HG03097 (cell line): ENCODE measurements at regions not wholly inside any gene's neighbourhood (a gene's known extent, or its start where the extent isn't known, plus 50 kb on each side); places are given as distances from the start of the nearest gene placed in this dataset.
"Not testable (repeated sequence)": the region's sequence is repeated elsewhere in the genome, so short reads cannot be mapped to it uniquely, and the experiment has no call there.

Source experiments
- ATAC-seq: cut with Tn5 transposase; IDR thresholded peaks from one replicate; pipeline ENCODE4 v1.9.1; 2021; ENCODE audit not compliant: unreplicated experiment, low FRiP score

DNA sequence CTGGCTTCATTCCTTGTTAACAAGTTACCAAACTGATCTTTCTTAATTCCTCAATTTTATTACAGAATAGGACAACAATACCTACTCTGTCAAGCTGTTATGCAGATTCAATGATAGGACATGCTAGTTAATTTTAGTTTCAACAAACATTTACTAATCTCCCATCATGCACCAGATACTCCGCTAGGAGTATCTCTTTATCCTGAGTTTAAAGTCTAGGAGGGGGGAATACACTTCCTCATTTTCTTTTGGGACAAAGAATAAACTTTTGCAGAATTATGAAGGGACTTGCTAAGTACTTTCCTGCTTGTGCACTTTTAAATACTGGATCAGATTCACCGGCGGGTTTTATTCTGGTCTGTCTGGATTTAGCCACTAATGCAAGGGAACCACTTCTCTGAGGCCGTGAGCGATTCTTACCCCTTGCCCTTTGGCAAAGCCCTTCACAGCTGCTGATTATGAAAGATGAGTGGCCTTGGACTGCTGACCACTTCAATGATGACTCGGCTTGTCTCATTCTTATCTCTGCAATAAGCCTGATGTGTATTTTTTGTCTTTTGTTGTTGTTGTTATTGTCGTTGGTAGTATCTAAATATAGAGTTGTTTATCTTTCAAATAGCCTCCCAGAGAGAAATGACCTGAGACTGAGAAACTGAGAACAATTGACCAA, 73.9 kb downstream of the RMI1 start:
- ATAC-seq: no peak

DNA sequence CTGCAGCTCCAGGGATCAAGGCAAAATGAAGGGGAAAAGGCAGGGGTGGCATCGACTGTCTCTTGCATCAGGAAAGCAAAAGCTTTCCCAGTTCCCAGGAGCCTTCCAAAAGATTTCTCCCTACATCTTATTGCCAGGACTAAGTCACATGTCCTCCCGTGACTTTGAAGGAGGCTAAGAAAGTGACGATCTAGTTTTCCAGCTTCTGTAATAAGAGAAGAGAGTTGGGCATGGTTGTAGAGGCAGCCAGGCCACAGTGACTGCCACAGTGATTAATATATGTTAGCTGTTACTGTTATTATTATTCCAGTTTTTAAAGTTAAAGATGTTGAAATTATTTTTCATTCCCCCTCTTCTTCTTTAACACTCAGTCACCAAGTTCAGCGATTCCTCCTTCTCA, 77.1 kb downstream of the RMI1 start:
- ATAC-seq: no peak

DNA sequence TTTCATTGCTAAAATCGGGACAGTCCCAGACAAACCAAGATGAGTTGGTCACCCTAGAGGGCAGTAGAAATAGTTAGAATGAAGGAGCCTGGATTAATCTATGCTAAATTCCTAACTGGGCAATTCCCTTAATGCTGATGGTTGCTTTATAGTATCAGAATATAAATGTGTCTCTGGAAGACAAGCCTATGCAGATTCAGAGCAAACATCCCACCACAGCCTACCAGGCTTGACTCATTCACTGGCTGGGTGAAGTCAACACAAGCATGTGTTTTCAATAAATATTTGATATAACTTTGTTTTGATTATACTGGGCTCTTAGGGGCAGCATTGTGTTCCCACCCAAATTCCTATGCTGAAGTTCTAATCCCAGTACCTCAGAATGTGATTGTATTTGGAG, 79.3 kb downstream of the RMI1 start:
- ATAC-seq: no peak

DNA sequence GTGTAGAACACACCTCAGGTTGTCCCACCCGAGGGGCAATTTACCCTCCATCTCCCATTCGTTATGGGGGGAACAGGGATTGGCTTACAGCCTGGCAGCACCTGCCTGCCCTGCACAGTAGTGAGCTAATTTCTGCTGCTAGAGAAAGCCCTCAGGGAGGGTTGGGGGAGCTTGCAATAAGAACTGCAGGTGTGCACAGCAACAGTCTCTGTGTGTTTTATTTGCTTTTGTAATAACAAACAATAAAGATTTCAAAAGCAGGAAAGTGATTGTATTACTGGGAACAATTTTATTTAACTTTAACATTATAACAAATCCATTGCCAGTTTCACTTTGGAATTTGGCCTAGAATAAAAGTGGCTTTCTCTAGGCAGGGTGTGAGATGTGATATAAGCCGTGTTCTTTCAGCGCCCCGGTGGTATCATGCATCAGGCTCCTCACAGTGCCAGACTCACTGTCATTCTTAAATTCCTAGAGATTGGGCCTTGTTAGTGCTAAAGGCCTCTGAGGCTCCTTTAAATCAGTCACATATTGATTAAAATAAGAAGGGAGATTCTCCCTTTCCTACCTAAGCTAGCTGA, 81.1 kb downstream of the RMI1 start:
- no peak for ATAC-seq

DNA sequence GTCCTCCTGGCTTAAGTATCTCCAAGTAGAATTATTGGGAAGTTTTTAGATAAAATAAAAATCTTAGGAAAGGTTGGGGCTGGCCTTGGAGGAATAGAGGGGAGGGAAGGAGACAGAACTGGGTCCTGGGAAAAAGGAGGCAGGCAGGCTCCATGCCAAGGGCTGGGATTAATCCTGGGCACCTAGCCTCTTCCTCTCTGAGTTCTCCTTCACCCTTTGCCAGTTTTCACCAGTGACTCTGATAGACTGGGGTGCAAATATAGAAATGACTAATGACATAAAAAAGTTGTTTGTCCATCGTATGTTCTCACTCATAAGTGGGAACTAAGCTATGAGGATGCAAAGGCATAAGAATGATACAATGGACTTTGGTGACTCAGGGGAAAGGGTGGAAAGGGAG, 81.9 kb downstream of the RMI1 start:
- no peak for ATAC-seq

DNA sequence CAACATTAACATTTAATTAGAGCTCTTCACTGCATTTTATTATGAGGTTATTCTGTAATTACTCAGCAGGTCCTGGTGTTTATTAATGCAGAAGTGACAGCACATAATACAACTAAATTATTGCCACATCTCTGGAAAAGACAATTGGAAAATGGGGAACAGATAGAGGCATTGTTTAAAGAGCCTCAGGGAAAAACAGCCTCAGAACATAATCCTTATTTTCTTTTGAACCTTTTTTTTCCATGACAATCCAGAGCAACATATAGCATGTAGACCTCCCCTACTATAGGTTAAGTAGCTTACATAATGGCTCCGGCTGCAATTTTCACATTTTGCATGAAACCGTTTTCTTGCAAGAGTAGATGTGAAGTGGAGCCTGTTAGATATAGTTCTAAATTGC, 87.2 kb downstream of the RMI1 start:
- ATAC-seq: no peak

DNA sequence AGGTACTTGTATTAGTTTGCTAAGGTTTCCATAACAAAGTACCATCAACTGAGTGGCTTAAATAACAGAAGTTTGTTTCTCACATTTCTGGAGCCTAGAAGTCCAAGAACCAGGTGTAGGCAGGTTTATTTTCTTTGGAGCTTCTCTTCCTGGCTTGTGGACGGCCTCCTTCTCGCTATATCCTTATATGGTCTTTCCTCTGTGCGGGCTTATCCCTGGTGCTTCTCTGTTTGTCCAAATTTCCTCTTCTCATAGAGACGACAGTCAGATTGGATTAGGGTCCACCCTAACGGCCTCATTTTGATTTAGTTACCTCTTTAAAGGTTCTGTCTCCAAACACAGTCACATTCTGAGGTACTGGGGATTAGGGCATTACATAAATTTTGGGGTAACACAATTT, 88.3 kb downstream of the RMI1 start:
- ATAC-seq: no peak

DNA sequence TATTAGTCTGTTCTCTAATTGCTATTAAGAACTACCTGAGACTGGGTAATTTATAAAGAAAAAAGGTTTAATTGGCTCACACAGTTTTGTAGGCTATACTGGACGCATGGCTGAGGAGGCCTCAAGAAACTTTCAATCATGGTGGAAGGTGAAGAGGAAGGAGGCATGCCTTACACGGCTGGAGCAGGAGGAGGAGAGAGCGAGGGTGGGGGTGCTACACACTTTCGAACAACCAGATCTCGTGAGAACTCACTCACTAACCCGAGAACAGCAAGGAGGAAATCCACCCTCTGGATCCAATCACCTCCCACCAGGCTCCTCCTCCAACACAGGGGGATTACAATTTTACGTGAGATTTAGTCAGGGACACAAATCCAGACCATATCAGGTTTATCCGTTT, 90.0 kb downstream of the RMI1 start:
- no peak for ATAC-seq

DNA sequence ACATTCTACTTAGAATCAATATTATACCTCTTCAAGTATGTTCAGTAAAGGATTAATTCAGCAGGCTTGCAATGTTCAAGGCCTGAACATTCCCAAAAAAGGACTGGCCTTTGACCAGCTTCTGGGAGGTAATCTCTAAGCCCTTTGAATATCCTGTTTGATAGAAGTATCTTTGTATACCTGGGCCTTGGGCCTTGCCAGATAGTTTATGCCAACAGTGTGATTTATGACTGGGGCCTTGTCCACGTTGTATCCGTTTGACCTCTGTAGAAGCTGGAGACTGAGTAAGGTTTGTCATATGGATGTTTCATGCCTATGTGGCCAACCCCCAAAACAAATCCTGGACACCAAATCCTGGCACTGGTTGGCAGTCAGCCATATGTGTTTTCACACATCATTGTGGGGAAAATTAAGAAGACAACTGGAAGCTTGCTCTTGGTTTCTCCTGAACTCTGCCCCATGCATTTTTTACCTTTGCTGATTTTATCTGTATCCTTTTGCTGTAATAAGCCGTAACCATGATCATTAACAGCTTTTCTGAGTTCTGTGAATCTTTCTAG, 92.1 kb downstream of the RMI1 start:
- ATAC-seq: no peak

DNA sequence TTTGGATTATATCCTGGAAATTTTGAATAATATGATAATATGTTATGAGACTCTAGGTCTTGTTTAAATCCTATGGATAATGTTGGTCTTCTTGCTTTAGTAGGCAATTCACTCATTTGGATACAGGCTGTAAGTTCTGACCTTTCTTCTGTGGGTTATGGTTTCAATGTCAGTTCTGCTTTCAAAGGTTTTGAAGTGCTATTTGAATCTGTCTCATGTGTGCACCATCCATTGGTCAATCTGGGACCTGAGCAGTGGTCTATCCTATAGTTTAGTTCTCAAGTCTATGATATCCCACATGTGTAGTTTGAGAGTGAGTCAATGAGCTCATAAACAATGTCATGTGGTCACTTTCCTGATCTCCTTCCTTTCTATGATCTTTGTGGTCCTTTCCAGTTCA, 94.4 kb downstream of the RMI1 start:
- no peak for ATAC-seq

DNA sequence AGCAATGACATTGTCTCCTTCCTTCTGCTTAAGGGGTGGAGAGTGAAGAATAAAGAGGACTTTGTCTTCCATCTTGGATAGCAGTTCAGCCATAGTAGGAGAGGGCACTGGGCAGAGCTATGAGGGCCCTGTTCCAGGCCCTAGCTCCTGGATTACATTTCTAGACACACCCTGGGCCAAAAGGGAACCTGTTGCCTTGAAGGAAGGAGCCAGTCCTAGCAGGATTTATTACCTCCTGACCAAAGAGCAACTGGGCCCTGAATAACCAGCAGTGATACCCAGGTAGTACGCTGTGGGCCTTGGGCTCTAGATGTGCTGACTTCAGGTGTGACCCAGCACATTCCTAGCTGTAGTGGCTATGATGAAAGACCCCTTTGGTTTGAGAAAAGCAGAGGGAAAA, 95.8 kb downstream of the RMI1 start:
- ATAC-seq: no peak

DNA sequence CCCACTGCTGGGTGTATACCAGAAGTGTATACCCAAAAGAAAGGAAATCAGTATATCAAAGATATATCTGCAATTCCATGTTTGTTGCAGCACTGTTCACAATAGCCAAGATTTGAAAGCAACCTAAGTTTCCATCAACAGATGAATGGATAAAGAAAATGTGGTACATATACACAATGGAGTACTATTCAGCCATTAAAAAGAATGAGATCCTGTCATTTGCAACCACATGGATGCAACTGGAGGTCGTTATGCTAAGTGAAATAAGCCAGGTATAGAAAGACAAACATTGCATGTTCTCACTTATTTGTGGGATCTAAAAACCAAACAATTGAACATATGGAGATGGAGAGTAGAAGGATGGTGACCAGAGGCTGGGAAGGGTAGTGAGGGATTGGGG, 97.2 kb downstream of the RMI1 start:
- ATAC-seq: not testable (repeated sequence)

DNA sequence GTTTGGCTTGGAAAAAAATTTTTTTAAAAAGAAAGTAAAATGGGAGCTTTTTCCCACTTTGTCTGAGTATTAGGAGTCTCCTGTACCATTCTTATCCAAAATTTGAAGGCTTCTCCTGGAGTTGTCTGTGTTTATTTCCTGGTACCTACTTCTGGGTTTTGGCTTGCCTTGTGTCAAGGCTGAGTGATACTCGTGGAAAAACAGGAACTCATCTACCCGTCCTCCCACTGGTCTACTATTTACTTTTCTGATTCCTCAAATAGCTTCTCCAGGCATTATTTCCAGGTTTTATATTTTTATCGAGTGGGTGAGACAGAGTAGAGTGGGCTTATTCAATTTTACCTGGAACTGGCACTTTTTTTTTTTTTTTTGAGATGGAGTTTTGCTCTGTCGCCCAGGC, 99.4 kb downstream of the RMI1 start:
- no peak for ATAC-seq

DNA sequence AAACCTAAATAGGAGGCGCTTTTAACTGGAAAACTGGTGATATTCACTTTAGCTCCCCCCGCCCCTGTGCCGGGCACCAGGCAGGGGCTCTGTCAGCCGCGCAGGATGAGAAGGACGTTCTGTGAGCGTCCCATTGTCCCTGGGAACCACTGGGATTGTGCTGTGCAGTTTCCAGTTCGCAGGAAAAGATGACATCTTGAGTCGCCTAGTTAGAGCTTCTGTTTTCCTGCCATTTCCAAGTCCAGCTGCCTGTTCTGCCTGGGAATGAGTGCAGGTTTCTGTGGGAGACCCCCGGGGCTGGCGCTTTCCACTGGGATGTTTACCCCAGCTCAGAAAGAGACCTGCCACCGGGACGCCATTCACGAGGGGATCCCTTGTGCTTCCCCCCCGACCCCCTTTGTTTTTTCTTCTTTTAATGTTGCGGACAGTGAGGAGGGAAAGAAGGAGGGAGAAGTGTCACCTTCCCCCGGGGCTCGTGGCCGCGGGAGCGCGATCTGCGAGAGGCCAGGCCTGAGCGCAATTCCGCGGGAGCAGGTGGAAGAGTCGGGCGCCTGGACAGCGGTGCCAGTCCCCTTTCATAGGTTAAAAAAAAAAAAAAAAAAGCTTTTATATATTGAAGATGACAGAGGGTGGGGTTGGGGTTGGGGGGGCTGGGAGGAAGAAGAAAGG, 121.5 kb downstream of the RMI1 start:
- no peak for ATAC-seq

DNA sequence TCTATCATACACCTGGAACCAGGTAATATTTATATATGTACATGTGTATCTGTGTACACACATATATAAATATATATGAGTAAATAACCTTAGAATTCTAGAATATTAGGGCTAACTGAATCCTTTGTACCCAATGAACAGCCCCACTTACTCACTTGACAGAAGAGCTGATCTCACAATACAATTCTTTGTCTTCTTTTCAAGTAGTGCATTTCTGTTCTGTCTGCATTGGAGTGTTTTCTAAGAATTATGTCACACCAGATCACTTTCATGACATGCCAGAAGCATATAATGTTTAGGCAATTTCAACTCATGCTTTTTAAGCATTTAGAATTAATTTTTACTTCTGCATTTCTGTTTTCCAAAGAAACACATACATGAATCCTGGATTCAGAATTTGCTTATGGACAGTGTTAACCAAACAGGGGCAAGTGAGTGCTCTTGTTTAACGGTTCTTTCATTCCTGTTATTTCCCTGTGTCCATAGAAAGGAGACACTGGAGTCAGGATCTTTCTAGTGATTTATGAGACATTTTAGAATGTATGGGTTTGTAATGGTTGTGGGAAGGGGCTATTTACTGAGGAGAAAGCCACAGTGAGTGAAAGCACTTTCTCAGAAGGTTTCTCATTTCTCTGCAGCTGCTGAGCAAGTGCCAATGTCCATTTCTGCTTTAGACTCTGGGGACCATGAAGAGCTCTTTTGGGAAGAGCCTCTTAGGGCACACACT, 123.2 kb downstream of the RMI1 start:
- no peak for ATAC-seq

DNA sequence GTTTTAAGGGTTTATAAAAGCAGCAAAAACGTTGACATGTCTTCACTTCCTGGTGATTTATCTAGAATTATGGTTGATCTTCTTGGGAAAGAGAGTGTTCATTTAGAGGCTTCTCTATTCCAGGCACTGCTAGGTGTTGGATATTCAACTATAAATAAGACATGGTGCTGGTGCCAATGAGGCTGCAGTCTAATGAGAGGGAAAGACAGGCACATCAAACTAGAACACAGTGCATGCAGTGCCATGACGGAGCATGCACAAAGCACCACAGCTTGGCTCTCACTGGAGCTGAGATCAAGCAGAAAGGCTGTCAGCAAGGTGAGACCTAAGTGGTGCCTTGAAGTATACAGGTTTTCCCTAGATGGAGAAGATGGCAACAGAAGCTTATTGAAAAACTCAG, 126.5 kb downstream of the RMI1 start:
- no peak for ATAC-seq

DNA sequence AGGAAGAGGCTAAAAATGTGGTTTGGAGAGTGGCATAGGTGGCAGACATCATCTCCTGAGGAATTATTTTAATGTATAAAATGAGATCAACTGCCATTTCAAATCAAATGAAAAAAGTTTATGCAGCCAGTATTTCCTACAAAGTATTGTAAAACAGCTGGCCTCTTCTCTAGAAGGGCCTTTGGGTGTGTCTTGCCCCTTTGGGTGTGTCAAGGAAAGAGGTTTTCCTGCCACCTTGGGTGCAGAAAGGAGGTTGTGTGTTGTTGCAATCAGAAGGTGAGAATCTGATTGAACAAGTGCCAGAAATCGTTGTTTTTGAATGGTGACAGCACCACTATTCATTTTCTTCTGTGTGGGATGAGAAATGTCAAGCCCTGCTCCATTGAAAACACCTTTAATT, 127.4 kb downstream of the RMI1 start:
- ATAC-seq: no peak

DNA sequence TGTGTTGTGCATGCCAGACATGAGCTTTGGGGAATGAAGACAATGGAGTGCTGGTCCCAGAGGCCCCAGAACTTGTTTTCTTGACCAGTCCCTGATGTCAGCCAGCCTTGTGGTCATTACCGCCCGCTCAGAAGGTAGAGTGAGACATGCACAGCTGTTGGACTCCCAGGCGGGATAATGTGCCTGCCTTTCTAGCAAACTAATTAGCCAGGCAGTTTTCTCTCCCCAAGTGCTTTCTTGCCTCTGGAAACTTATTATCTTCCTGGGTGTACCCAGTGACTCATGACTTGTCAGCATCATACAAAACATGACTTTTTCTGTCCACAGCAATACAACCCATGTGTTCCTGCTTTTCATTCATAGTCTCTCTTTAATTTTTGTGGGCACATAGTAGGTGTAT, 131.1 kb downstream of the RMI1 start:
- no peak for ATAC-seq

DNA sequence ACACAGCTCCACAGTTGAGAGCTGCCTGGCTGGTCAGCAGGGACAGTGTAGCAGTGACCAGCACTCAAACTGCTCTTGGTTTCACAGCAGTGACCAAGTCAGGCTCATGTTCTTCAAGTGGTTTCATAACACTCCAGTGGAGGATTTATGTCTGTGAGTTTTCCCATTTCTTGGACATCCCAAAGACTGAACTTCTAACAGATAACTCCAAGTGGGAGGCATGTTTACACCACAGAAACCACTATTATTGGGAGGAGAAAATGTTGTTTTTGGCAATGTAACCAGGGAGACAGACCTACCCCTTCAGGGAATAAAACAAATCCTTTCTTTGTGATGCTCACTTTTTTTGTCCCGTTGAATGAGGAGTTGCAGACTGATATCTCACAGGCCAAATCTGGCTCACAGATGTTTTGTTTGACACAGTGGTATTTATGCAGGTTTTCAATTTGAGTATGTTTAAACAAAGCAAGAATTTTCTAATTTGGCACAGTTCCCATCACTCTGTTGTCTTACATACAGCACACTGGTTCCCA, 141.5 kb downstream of the RMI1 start:
- ATAC-seq: no peak

DNA sequence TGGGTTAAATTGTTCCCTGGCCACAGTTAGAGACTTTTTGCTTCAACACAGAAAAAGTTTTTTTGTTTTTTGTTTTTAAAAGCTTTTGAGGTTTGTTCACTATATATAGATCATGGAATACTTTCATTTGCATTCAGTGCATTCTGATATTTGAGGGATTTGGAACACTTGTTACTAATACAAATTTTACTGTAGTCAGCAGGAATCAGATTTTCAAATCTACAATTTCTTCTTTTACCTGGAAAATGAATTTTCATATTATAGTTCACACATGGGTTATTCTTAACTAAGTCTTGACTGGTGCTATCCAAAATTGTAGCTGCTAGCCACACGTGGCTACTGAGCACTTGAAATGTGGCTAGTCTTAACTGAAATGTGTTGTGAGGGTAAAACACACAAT, 142.0 kb downstream of the RMI1 start:
- no peak for ATAC-seq
